Natural killer cell (primary cell): ENCODE measurements at regions not wholly inside any gene's neighbourhood (a gene's known extent, or its start where the extent isn't known, plus 50 kb on each side); places are given as distances from the start of the nearest gene placed in this dataset.

ENCODE experiments used
- ATAC-seq, 3 donors: fragments of 150-1000 bp in 2 of 3; fragments of 200-7000 bp in 1 of 3; cut with Tn5 transposase; 1 replicate in 1 of 3; 2 replicates in 2 of 3; pipeline ENCODE4 v1.10.0; 2021; ENCODE audit warnings: mild to moderate bottlenecking in 2 of 3, moderate library complexity in 2 of 3
- DNase-seq, 2 donors: peaks; one replicate each; pipeline versions ENCODE4 v3.0.0 to v3.0.0-alpha.2; 2013 to 2021; ENCODE audit warnings: mixed read lengths in 1 of 2
- H3K27ac ChIP-seq: one replicate; pipeline ENCODE4 v1.5.1; 2013; ENCODE audit warnings: mild to moderate bottlenecking, low read length
- H3K27me3 ChIP-seq: one replicate; pipeline ENCODE4 v1.6.1; 2013; ENCODE audit warnings: low read length; ENCODE audit not compliant: control insufficient read depth, insufficient read depth
- H3K36me3 ChIP-seq: one replicate; pipeline ENCODE4 v1.6.1; 2013; ENCODE audit warnings: low read length; ENCODE audit not compliant: control insufficient read depth, insufficient read depth
- H3K4me1 ChIP-seq: one replicate; pipeline ENCODE4 v1.6.1; 2013; ENCODE audit warnings: low read length; ENCODE audit not compliant: control insufficient read depth, insufficient read depth
- H3K4me3 ChIP-seq: one replicate; pipeline ENCODE4 v1.5.1; 2013; ENCODE audit warnings: low read length
- H3K9me3 ChIP-seq: one replicate; pipeline ENCODE4 v1.6.1; 2013; ENCODE audit warnings: low read length; ENCODE audit not compliant: control insufficient read depth, insufficient read depth
- H3K27ac Mint-ChIP-seq, 2 donors: one replicate each; pipeline ENCODE4 v1.8.0; 2022; ENCODE audit warnings: mild to moderate bottlenecking in 2 of 2, mixed read lengths in 2 of 2, moderate library complexity in 1 of 2
- H3K27me3 Mint-ChIP-seq, 2 donors: one replicate each; pipeline ENCODE4 v1.8.0; 2022; ENCODE audit warnings: low read depth in 2 of 2, mixed read lengths in 2 of 2
- H3K36me3 Mint-ChIP-seq: one replicate; pipeline ENCODE4 v1.8.0; 2022; ENCODE audit warnings: mixed read lengths
- H3K4me1 Mint-ChIP-seq, 2 donors: one replicate each; pipeline ENCODE4 v1.8.0; 2022; ENCODE audit warnings: mixed read lengths in 2 of 2
- H3K4me3 Mint-ChIP-seq: one replicate; pipeline ENCODE4 v1.8.0; 2022; ENCODE audit warnings: mild to moderate bottlenecking, moderate library complexity, mixed read lengths
- H3K9me3 Mint-ChIP-seq, 2 donors: one replicate each; pipeline ENCODE4 v1.8.0; 2022; ENCODE audit warnings: mixed read lengths in 2 of 2
- CTCF ChIP-seq: fragments of 200-600 bp; IDR thresholded peaks from one replicate; pipeline ENCODE4 v1.8.0; 2022; ENCODE audit warnings: antibody characterized with exemption
- WGBS: methylation state at CpG from one replicate; pipeline ENCODE4 v1.1.7; 2013; ENCODE audit warnings: missing lambda C conversion rate; ENCODE audit not compliant: insufficient coverage; 5-methylcytosine and 5-hydroxymethylcytosine counted together
- intact Hi-C: fragments of 100-400 bp; cut with micrococcal nuclease; formaldehyde crosslinking; loops from one replicate; pipeline ENCODE4 v1.14.2; 2022

- Histone ChIP-seq H3K4me1 (no peaks in the 10 kb centered on the region), H3K36me3 (no peaks in the 10 kb centered on the region), H3K4me3 (no peak overlapping the region), H3K27me3 (no peaks in the 10 kb centered on the region), H3K9me3 (no peaks in the 10 kb centered on the region), H3K27ac (no peak overlapping the region)
- WGBS, result 69% methylated on average over 5 of the region's 6 CpGs
- no peak for ATAC-seq
- Mint-ChIP-seq H3K4me1 (no peaks in the 10 kb centered on the region), H3K27me3 (no peaks in the 10 kb centered on the region), H3K4me3 (no peak overlapping the region), H3K27ac (no peak overlapping the region), H3K36me3 (no peaks in the 10 kb centered on the region), H3K9me3 (peaks cover 0 to 7% of the 10 kb centered on the region in 2 donors)
- intact Hi-C loops, result no loop called here
- DNase-seq, result no peak
- no peak for TF ChIP-seq CTCF
Measured at GRCh38 chr20:12824328-12825225, 184.2 kb upstream of the SPTLC3 start.

- Mint-ChIP-seq H3K9me3 (peaks cover 0 to 7% of the 10 kb centered on the region in 2 donors), H3K4me1 (no peaks in the 10 kb centered on the region), H3K27me3 (no peaks in the 10 kb centered on the region), H3K4me3 (no peak overlapping the region), H3K36me3 (no peaks in the 10 kb centered on the region), H3K27ac (no peak overlapping the region)
- no peaks in the 10 kb centered on the region for H3K36me3 ChIP-seq
- H3K27ac ChIP-seq, result no peak overlapping the region
- no peak for TF ChIP-seq CTCF
- WGBS, result 89% methylated on average over 6 of the region's 6 CpGs
- no peaks in the 10 kb centered on the region for H3K4me1 ChIP-seq
- DNase-seq (no peak), ATAC-seq (no peak)
- no peak overlapping the region for H3K4me3 ChIP-seq
- no peaks in the 10 kb centered on the region for H3K9me3 ChIP-seq
- intact Hi-C loops, result no loop called here
- H3K27me3 ChIP-seq, result no peaks in the 10 kb centered on the region
Measured at GRCh38 chr20:12825226-12825595, 183.6 kb upstream of the SPTLC3 start.

GRCh38 chr20:12827816-12828385 is 180.9 kb upstream of the SPTLC3 start:
- Histone ChIP-seq H3K4me3 (no peak overlapping the region), H3K27me3 (no peaks in the 10 kb centered on the region), H3K9me3 (no peaks in the 10 kb centered on the region), H3K27ac (no peak overlapping the region), H3K36me3 (no peaks in the 10 kb centered on the region), H3K4me1 (no peaks in the 10 kb centered on the region)
- Mint-ChIP-seq H3K4me3 (no peak overlapping the region), H3K27ac (no peak overlapping the region), H3K36me3 (no peaks in the 10 kb centered on the region), H3K4me1 (no peaks in the 10 kb centered on the region), H3K9me3 (peaks cover 0 to 2% of the 10 kb centered on the region in 2 donors), H3K27me3 (no peaks in the 10 kb centered on the region)
- no peak for TF ChIP-seq CTCF
- 64% methylated on average over 1 of the region's 2 CpGs for WGBS
- DNase-seq, result no peak
- ATAC-seq, result no peak
- intact Hi-C loops, result no loop called here
